H1 (cell line): ENCODE measurements at regions not wholly inside any gene's neighbourhood (a gene's known extent, or its start where the extent isn't known, plus 50 kb on each side); places are given as distances from the start of the nearest gene placed in this dataset.
"Not testable (repeated sequence)": the region's sequence is repeated elsewhere in the genome, so short reads cannot be mapped to it uniquely, and the experiment has no call there.

Source experiments
- CBX5 ChIP-seq: fragments of 300-800, 300-1000 bp; sonication (generic); IDR thresholded peaks from 2 replicates; pipeline ENCODE4 v1.7.1; 2016; ENCODE audit warnings: antibody characterized with exemption, low read length, low read depth
- CTCF ChIP-seq, 3 experiments: IDR thresholded peaks; 1 replicate in 2 of 3; 2 replicates in 1 of 3; pipeline versions ENCODE4 v1.5.1 to v1.6.1; 2011; ENCODE audit warnings: low read length in 3 of 3, mild to moderate bottlenecking in 3 of 3, inconsistent platforms in 2 of 3, low read depth in 1 of 3, moderate library complexity in 1 of 3; ENCODE audit not compliant: insufficient read depth in 1 of 3; ENCODE audit errors: control extremely low read depth in 1 of 3
- EP300 ChIP-seq, 2 experiments: IDR thresholded peaks; 1 replicate in 1 of 2; 2 replicates in 1 of 2; pipeline ENCODE4 v1.6.1; 2011 to 2012; ENCODE audit warnings: low read depth in 2 of 2, low read length in 2 of 2, mild to moderate bottlenecking in 2 of 2, borderline replicate concordance in 1 of 2, inconsistent platforms in 1 of 2, moderate library complexity in 1 of 2
- GABPA ChIP-seq: IDR thresholded peaks from 2 replicates; pipeline ENCODE4 v1.6.1; 2011; ENCODE audit warnings: mild to moderate bottlenecking, low read length, moderate library complexity, borderline replicate concordance; ENCODE audit not compliant: insufficient read depth
- HDAC2 ChIP-seq, 2 experiments: fragments of 300-600 bp in 1 of 2; sonication (generic) in 1 of 2; IDR thresholded peaks; 2 replicates each; pipeline ENCODE4 v1.6.1; 2011 to 2012; ENCODE audit warnings: low read depth in 2 of 2, low read length in 2 of 2, mild to moderate bottlenecking in 2 of 2, moderate library complexity in 2 of 2, borderline replicate concordance in 1 of 2, inconsistent platforms in 1 of 2
- NANOG ChIP-seq: IDR thresholded peaks from 2 replicates; pipeline ENCODE4 v1.6.1; 2011; ENCODE audit warnings: low read length, low read depth, mild to moderate bottlenecking, inconsistent platforms; ENCODE audit not compliant: insufficient read depth, poor library complexity, severe bottlenecking
- POLR2A ChIP-seq, 2 experiments: IDR thresholded peaks; 1 replicate in 1 of 2; 2 replicates in 1 of 2; pipeline ENCODE4 v1.6.1; 2011; ENCODE audit warnings: low read depth in 2 of 2, low read length in 2 of 2, mild to moderate bottlenecking in 2 of 2; ENCODE audit errors: control extremely low read depth in 1 of 2
- RFX5 ChIP-seq: IDR thresholded peaks from 2 replicates; pipeline ENCODE4 v1.6.1; 2011; ENCODE audit warnings: low read depth, low read length, improper control_type of control experiment, borderline replicate concordance
- SRF ChIP-seq: IDR thresholded peaks from 2 replicates; pipeline ENCODE4 v1.6.1; 2011; ENCODE audit warnings: mild to moderate bottlenecking, low read depth, low read length, moderate library complexity
- TEAD4 ChIP-seq: IDR thresholded peaks from 2 replicates; pipeline ENCODE4 v1.6.1; 2012; ENCODE audit warnings: low read depth, low read length, inconsistent platforms, mixed read lengths

GRCh38 chr11:41544902-41545301 lies 85.5 kb upstream of the LRRC4C start:
- not testable (repeated sequence) for TF ChIP-seq SRF; CTCF (IDR thresholded peaks at IDR 0.05; ENCODE audit: control extremely low read depth in 1 of 3, insufficient read depth in 1 of 3, low read depth in 1 of 3, low read length in 3 of 3); GABPA; EP300 (IDR thresholded peaks at IDR 0.05; ENCODE audit: borderline replicate concordance in 1 of 2, low read depth in 2 of 2, low read length in 2 of 2); TEAD4; NANOG; RFX5; POLR2A (IDR thresholded peaks at IDR 0.05; ENCODE audit: control extremely low read depth in 1 of 2, low read depth in 2 of 2, low read length in 2 of 2); CBX5; HDAC2 (IDR thresholded peaks at IDR 0.05; ENCODE audit: borderline replicate concordance in 1 of 2, low read depth in 2 of 2, low read length in 2 of 2)
